Colonic mucosa (tissue), 4 donors: ENCODE measurements at regions not wholly inside any gene's neighbourhood (a gene's known extent, or its start where the extent isn't known, plus 50 kb on each side); places are given as distances from the start of the nearest gene placed in this dataset.
"Not testable (repeated sequence)": the region's sequence is repeated elsewhere in the genome, so short reads cannot be mapped to it uniquely, and the experiment has no call there.

Source experiments
- DNase-seq: peaks from one replicate; pipeline ENCODE4 v3.0.0-alpha.2; 2020
- H3K27ac ChIP-seq: fragments of 200-600 bp; one replicate; pipeline ENCODE4 v1.8.0; 2021
- H3K27me3 ChIP-seq: fragments of 200-600 bp; one replicate; pipeline ENCODE4 v1.8.0; 2021
- H3K36me3 ChIP-seq: fragments of 200-600 bp; one replicate; pipeline ENCODE4 v1.8.0; 2021
- H3K4me1 ChIP-seq: fragments of 200-600 bp; one replicate; pipeline ENCODE4 v1.8.0; 2021; ENCODE audit warnings: mild to moderate bottlenecking
- H3K4me3 ChIP-seq: fragments of 200-600 bp; one replicate; pipeline ENCODE4 v1.8.0; 2021
- H3K9ac ChIP-seq, 2 donors: one replicate each; pipeline ENCODE4 v1.7.0; 2013; ENCODE audit warnings: control low read depth in 2 of 2, low read depth in 2 of 2, low read length in 2 of 2
- H3K9me3 ChIP-seq: fragments of 200-600 bp; one replicate; pipeline ENCODE4 v1.8.0; 2021
- intact Hi-C: fragments of 100-400 bp; cut with DNase I; formaldehyde crosslinking; loops from one replicate; pipeline ENCODE4 v1.14.1; 2022
- TF ChIP-seq, protein P1 (sequence below): fragments of 200-600 bp; IDR thresholded peaks from one replicate; pipeline ENCODE4 v1.8.0; 2022; ENCODE audit warnings: antibody characterized with exemption, mild to moderate bottlenecking
- donor health status: healthy.
- donor health status: DM: no; HTN: no; CAD: no.
- donor health status: DM: no; HTN: no; CAD: no.

DNA sequence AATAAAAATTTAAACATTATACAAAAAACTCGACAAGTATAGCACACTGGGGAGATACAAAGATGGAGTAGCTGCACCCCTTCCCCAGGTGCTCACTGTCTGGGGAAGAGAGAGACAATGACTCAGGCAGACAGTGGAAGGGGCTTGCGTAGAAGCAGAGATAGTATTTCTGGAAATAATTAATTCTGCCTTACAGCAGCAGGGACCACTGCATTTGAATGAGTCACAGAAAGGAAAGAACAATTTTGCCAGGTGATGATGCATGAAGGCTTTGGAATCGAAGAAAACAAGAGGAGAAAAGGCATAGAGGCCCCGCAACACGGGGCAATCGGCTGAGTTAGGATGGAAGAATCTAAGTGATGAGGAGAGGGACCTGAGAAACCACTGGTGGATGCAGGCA, 447.4 kb downstream of the EFNB2 start:
- Histone ChIP-seq H3K9me3 (no peaks in the 10 kb centered on the region), H3K4me1 (no peaks in the 10 kb centered on the region), H3K9ac (no peak overlapping the region), H3K4me3 (no peak overlapping the region), H3K27ac (no peak overlapping the region), H3K36me3 (no peaks in the 10 kb centered on the region), H3K27me3 (no peaks in the 10 kb centered on the region)
- DNase-seq: no peak
- TF ChIP-seq, protein P1, sequence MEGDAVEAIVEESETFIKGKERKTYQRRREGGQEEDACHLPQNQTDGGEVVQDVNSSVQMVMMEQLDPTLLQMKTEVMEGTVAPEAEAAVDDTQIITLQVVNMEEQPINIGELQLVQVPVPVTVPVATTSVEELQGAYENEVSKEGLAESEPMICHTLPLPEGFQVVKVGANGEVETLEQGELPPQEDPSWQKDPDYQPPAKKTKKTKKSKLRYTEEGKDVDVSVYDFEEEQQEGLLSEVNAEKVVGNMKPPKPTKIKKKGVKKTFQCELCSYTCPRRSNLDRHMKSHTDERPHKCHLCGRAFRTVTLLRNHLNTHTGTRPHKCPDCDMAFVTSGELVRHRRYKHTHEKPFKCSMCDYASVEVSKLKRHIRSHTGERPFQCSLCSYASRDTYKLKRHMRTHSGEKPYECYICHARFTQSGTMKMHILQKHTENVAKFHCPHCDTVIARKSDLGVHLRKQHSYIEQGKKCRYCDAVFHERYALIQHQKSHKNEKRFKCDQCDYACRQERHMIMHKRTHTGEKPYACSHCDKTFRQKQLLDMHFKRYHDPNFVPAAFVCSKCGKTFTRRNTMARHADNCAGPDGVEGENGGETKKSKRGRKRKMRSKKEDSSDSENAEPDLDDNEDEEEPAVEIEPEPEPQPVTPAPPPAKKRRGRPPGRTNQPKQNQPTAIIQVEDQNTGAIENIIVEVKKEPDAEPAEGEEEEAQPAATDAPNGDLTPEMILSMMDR: no peak
- intact Hi-C loops: no loop called here

DNA sequence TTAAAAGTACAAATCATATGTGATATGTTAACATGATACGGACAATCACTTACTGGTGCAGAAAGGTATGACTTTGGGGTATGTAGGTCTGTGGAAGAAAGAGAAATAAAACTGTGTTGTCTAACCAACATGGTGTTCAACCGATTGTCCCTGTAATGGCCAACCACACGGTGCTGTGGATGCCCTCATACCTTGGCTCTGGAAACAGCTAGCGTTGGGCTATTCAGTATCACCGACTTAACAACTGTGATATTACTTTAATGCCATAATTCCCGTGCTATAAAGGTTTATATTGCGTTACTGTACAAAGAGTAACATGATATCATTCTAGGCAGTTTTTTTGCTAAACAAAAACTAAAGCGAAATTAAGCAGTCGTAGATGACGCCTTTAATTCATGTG, 448.3 kb downstream of the EFNB2 start:
- no peak for DNase-seq
- Histone ChIP-seq H3K9me3 (no peaks in the 10 kb centered on the region), H3K27ac (peak overlapping the region; percentile 39), H3K9ac (no peak overlapping the region), H3K27me3 (no peaks in the 10 kb centered on the region), H3K36me3 (no peaks in the 10 kb centered on the region), H3K4me1 (no peaks in the 10 kb centered on the region), H3K4me3 (no peak overlapping the region)
- intact Hi-C loops: no loop called here
- TF ChIP-seq, protein P1: no peak

DNA sequence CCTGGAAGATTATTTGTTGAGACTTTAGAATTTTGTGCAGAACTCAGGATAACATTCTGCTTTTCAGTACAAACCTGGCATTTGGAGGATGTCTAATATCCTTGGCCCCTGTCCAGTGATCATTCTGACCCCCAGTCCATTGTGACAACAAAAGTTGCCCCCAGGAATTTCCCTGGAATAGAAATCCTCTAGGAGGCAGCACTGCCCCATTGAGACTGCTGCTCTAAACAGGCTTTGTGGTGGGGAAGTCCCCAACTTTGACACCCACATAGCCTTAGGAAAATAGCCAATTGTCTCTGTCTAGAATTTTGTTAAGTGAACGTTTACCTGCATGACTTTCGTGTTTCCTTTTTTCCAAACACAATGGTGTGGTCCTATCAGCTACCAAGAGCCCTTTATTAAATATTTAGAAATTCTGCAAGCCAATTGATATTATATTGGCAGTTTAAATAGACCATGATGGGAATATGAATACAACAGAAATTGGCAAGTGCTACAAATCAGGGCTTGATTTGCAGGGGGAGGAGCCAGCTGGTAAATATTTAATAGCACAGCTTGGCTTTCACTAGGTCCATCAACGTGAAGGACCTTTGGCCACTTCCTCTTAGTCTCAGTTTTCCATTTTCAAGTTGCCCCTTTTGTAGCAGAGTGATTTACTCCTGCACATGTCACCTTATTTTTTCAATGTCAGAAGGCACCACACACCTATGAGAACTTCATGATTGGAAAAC, 451.7 kb downstream of the EFNB2 start:
- Histone ChIP-seq H3K27ac (no peak overlapping the region), H3K36me3 (no peaks in the 10 kb centered on the region), H3K4me3 (no peak overlapping the region), H3K27me3 (no peaks in the 10 kb centered on the region), H3K9ac (no peak overlapping the region), H3K9me3 (no peaks in the 10 kb centered on the region), H3K4me1 (no peaks in the 10 kb centered on the region)
- TF ChIP-seq, protein P1: peak; percentile 47
- peak; percentile 63 for DNase-seq
- intact Hi-C loops: loop anchor here (5.0 kb wide), 1 partner anchor 449 kb away; no protein-coding TSS in a partner anchor

DNA sequence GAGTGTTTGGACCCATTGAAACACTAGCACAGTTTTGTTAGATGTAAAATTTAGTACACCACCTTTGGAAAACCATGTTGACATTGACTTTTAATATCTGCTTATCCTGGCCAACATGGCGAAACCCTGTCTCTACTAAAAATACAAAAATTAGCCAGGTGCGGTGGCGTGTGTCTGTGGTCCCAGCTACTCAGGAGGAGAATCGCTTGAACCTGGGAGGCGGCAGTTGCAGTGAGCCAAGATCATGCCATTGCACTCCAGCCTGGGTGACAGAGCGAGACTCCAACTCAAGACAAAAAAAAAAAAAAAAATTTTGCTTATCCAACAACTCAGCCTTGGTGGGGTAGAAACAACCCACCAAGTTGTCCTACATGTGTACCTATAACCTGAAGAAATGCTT, 454.2 kb downstream of the EFNB2 start:
- H3K4me3 ChIP-seq, H3K4me1 ChIP-seq, DNase-seq, H3K27me3 ChIP-seq, H3K27ac ChIP-seq, H3K9ac ChIP-seq, H3K36me3 ChIP-seq, H3K9me3 ChIP-seq: not testable (repeated sequence)
- intact Hi-C loops: loop anchor here (5.0 kb wide), 1 partner anchor 451 kb away; no protein-coding TSS in a partner anchor

DNA sequence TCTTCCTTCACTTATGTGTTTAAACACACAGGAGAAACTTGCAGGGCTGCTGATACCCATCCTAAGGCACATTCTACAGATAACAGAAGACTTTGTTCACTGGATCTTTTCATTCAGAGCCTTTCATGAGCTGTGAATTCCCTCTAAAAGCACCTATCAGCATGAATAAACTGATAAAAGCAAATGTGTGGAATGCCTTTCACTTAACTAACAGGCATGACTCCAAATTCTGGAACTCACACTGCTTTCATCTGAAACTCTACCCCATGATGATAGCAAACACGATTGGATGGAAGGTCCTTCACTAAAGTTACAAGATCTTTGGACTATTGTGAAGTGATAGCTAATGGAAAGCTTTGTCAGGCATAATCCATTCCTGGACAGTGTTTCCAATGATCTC, 457.3 kb downstream of the EFNB2 start:
- no peaks in the 10 kb centered on the region for H3K27me3 ChIP-seq
- DNase-seq: no peak
- no peak overlapping the region for H3K9ac ChIP-seq
- no peaks in the 10 kb centered on the region for H3K36me3 ChIP-seq
- TF ChIP-seq, protein P1: no peak
- intact Hi-C loops: no loop called here
- no peaks in the 10 kb centered on the region for H3K4me1 ChIP-seq
- H3K9me3 ChIP-seq: no peaks in the 10 kb centered on the region
- H3K4me3 ChIP-seq: no peak overlapping the region
- H3K27ac ChIP-seq: no peak overlapping the region

DNA sequence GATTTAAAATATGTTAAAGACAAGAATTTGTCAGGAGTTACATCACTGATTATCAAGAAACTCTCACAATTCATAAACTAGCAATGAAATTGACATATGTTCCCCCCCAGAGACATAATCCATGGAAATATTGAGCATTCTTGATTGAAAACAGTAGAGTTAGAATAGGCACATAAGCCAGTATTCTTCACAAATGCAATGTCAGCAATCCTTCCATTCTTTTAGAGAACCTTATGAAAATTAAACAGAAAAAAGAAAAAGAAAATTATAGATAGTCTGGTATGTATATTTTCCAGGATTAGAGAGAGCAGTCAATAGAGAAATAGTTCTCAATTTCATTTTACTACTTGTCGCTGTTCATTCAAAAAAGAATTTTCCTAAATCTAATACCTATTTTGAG, 458.4 kb downstream of the EFNB2 start:
- no peaks in the 10 kb centered on the region for H3K27me3 ChIP-seq
- TF ChIP-seq, protein P1: no peak
- H3K9me3 ChIP-seq: no peaks in the 10 kb centered on the region
- no peak overlapping the region for H3K4me3 ChIP-seq
- no peak overlapping the region for H3K27ac ChIP-seq
- no peak overlapping the region for H3K9ac ChIP-seq
- no peaks in the 10 kb centered on the region for H3K4me1 ChIP-seq
- DNase-seq: no peak
- no peaks in the 10 kb centered on the region for H3K36me3 ChIP-seq
- intact Hi-C loops: no loop called here
